ENCODE measurements at regions not wholly inside any gene's neighbourhood (a gene's known extent, or its start where the extent isn't known, plus 50 kb on each side); places are given as distances from the start of the nearest gene placed in this dataset.

GRCh38 chr5:3856036-3856435 is 260.4 kb downstream of the IRX1 start:
- no peak overlapping the region for H3K27ac ChIP-seq
- WGBS (ENCODE audit: missing lambda C conversion rate): 28% methylated on average over 6 of the region's 6 CpGs
- ATAC-seq: no peak
- H3K4me1 ChIP-seq: no peaks in the 10 kb centered on the region
- TF ChIP-seq RAD21 (conservative IDR thresholded peaks at IDR 0.05 in 1 of 2, IDR thresholded peaks at IDR 0.05 in 1 of 2) (no peak), SREBF2 (IDR thresholded peaks at IDR 0.05) (no peak), NR3C1 (IDR thresholded peaks at IDR 0.05) (no peak), HDAC2 (IDR thresholded peaks at IDR 0.05) (no peak), MYC (IDR thresholded peaks at IDR 0.05; ENCODE audit: borderline replicate concordance, low read length) (no peak), POLR2AphosphoS2 (conservative IDR thresholded peaks at IDR 0.05; ENCODE audit: low read length) (no peak), CHD2 (IDR thresholded peaks at IDR 0.05; ENCODE audit: low read length, partially characterized antibody) (no peak), USF2 (IDR thresholded peaks at IDR 0.05) (no peak), GATA3 (IDR thresholded peaks at IDR 0.05; ENCODE audit: borderline replicate concordance) (no peak), EHF (CRISPR knock-in tag; IDR thresholded peaks at IDR 0.05) (no peak), FOXS1 (CRISPR knock-in tag; IDR thresholded peaks at IDR 0.05) (no peak), EP300 (IDR thresholded peaks at IDR 0.05) (no peak), HEYL (CRISPR knock-in tag; IDR thresholded peaks at IDR 0.05) (no peak)
- FAIRE-seq: no peak
- no peak overlapping the region for H3K4me3 ChIP-seq
- ChIA-PET CTCF (no interaction called here), POLR2A (no interaction called here)
- no peak for DNase-seq (ENCODE audit: low read depth in 1 of 2, low spot score in 1 of 2)
- no peaks in the 10 kb centered on the region; the same call in 2 of the 3 replicates for H3K9me3 ChIP-seq
- no peak overlapping the region for H3K4me2 ChIP-seq

GRCh38 chr5:3858524-3858923 is 262.9 kb downstream of the IRX1 start:
- Histone ChIP-seq H3K4me2 (no peak overlapping the region), H3K4me3 (no peak overlapping the region), H3K27ac (no peak overlapping the region), H3K9me3 (no peaks in the 10 kb centered on the region; the same call in 2 of the 3 replicates), H3K4me1 (no peaks in the 10 kb centered on the region)
- FAIRE-seq (no peak), DNase-seq (ENCODE audit: low read depth in 1 of 2, low spot score in 1 of 2) (no peak), ATAC-seq (no peak)
- no peak for TF ChIP-seq NFE2L2 (conservative IDR thresholded peaks at IDR 0.05; ENCODE audit: low read length)
- TF ChIP-seq KDM5A (IDR thresholded peaks at IDR 0.05): no peak
- ChIA-PET CTCF (no interaction called here), POLR2A (no interaction called here)
- WGBS (ENCODE audit: missing lambda C conversion rate): 28% methylated on average over 4 of the region's 4 CpGs

- 21% methylated on average over 4 of the region's 4 CpGs for WGBS (ENCODE audit: missing lambda C conversion rate)
- H3K4me2 ChIP-seq: no peak overlapping the region
- H3K4me1 ChIP-seq: no peaks in the 10 kb centered on the region
- CTCF ChIA-PET: no interaction called here
- POLR2A ChIA-PET: no interaction called here
- ATAC-seq (no peak), FAIRE-seq (no peak), DNase-seq (ENCODE audit: low read depth in 1 of 2, low spot score in 1 of 2) (no peak)
- no peak overlapping the region for H3K4me3 ChIP-seq
- no peak overlapping the region for H3K27ac ChIP-seq
- TF ChIP-seq E2F6 (IDR thresholded peaks at IDR 0.05; ENCODE audit: borderline replicate concordance, low read depth): no peak
- no peak for TF ChIP-seq NPAS2 (CRISPR knock-in tag; IDR thresholded peaks at IDR 0.05; ENCODE audit: borderline replicate concordance)
- no peak for TF ChIP-seq ZSCAN20 (CRISPR knock-in tag; IDR thresholded peaks at IDR 0.05)
- no peak for TF ChIP-seq ESRRA (IDR thresholded peaks at IDR 0.05; ENCODE audit: borderline replicate concordance, low read length)
- no peak for TF ChIP-seq POLR2AphosphoS2 (conservative IDR thresholded peaks at IDR 0.05; ENCODE audit: low read length)
- no peak for TF ChIP-seq KDM5A (IDR thresholded peaks at IDR 0.05)
- no peak for TF ChIP-seq RAD21 (conservative IDR thresholded peaks at IDR 0.05 in 1 of 2, IDR thresholded peaks at IDR 0.05 in 1 of 2)
- no peak for TF ChIP-seq CBX8 (IDR thresholded peaks at IDR 0.05)
- TF ChIP-seq TFCP2L1 (CRISPR knock-in tag; IDR thresholded peaks at IDR 0.05): no peak
- no peak for TF ChIP-seq HDAC2 (IDR thresholded peaks at IDR 0.05)
- TF ChIP-seq ZC3H11A (IDR thresholded peaks at IDR 0.05): no peak
- TF ChIP-seq EP300 (IDR thresholded peaks at IDR 0.05): no peak
- no peak for TF ChIP-seq CBX2 (IDR thresholded peaks at IDR 0.05; ENCODE audit: borderline replicate concordance, low read depth)
- TF ChIP-seq USF2 (IDR thresholded peaks at IDR 0.05): no peak
- no peak for TF ChIP-seq HOXA7 (CRISPR knock-in tag; IDR thresholded peaks at IDR 0.05)
- H3K9me3 ChIP-seq: no peaks in the 10 kb centered on the region; the same call in 2 of the 3 replicates
Measured at GRCh38 chr5:3862906-3863305, 267.3 kb downstream of the IRX1 start.
